Heart left ventricle (tissue), 16 donors: ENCODE measurements at regions not wholly inside any gene's neighbourhood (a gene's known extent, or its start where the extent isn't known, plus 50 kb on each side); places are given as distances from the start of the nearest gene placed in this dataset.

Experiments used
- ATAC-seq, 4 donors: fragments of 200-7000 bp; cut with Tn5 transposase; one replicate each; pipeline ENCODE4 v1.9.1; 2020 to 2022; ENCODE audit warnings: moderate library complexity in 4 of 4, mild to moderate bottlenecking in 3 of 4, moderate number of reproducible peaks in 1 of 4
- DNase-seq, 5 donors: peaks; one replicate each; pipeline ENCODE4 v3.0.0-alpha.2; 2020
- H3K27ac ChIP-seq, 12 donors: fragments of 200-600 bp; sonication (generic) in 4 of 12; one replicate each; pipeline versions ENCODE4 v1.5.0 to v1.8.0; 2016 to 2022; ENCODE audit warnings: mild to moderate bottlenecking in 2 of 12
- H3K27me3 ChIP-seq, 9 donors: fragments of 200-600 bp; sonication (generic) in 2 of 9; one replicate each; pipeline versions ENCODE4 v1.5.1 to v1.8.0; 2016 to 2022; ENCODE audit warnings: mild to moderate bottlenecking in 3 of 9
- H3K36me3 ChIP-seq, 9 donors: fragments of 200-600 bp; sonication (generic) in 2 of 9; one replicate each; pipeline versions ENCODE4 v1.5.0 to v1.8.0; 2018 to 2022; ENCODE audit warnings: mild to moderate bottlenecking in 2 of 9
- H3K4me1 ChIP-seq, 12 donors: fragments of 200-600 bp; sonication (generic) in 4 of 12; one replicate each; pipeline versions ENCODE4 v1.5.0 to v1.8.0; 2016 to 2022; ENCODE audit warnings: mild to moderate bottlenecking in 3 of 12
- H3K4me3 ChIP-seq, 12 donors: fragments of 200-600 bp; sonication (generic) in 4 of 12; one replicate each; pipeline versions ENCODE4 v1.5.0 to v1.8.0; 2017 to 2022; ENCODE audit warnings: mild to moderate bottlenecking in 9 of 12, moderate library complexity in 4 of 12
- H3K9me3 ChIP-seq, 12 donors: fragments of 200-600 bp; sonication (generic) in 4 of 12; one replicate each; pipeline versions ENCODE4 v1.5.0 to v1.8.0; 2016 to 2022; ENCODE audit warnings: mild to moderate bottlenecking in 1 of 12
- POLR2A ChIP-seq, 2 donors: fragments of 450-650 bp; IDR thresholded peaks; one replicate each; pipeline ENCODE4 v1.6.1; 2017; ENCODE audit warnings: antibody characterized with exemption in 2 of 2, mild to moderate bottlenecking in 2 of 2, moderate library complexity in 2 of 2
- WGBS, 4 donors: extraction: QIAGEN DNeasy Blood & Tissue Kit in 2 of 4; methylation state at CpG; one replicate each; pipeline versions ENCODE4 v1.1.5 to v1.1.7; 2013 to 2018; 5-methylcytosine and 5-hydroxymethylcytosine counted together
- intact Hi-C, 10 donors: fragments of 100-400 bp; cut with DNase I; formaldehyde crosslinking; loops; one replicate each; pipeline versions ENCODE4 v1.11.1 to v1.14.2; 2022
- TF ChIP-seq, protein P1 (sequence below), 12 donors: fragments of 200-600 bp; sonication (generic) in 4 of 12; IDR thresholded peaks; one replicate each; pipeline versions ENCODE4 v1.5.0 to v1.8.0; 2018 to 2022; ENCODE audit warnings: antibody characterized with exemption in 12 of 12, mild to moderate bottlenecking in 5 of 12
- donor health status: ischemic (EF 13 %, LVEDD 7.1; RV severe dilation, severe dysfunction).
- donor health status: healthy with polysubstance abuse.
- donor health status: DM: no; HTN: yes; CAD: no.
- donor health status: DM: no; HTN: no; CAD: no.
- donor health status: ischemic (EF 25% LVEDD 6.9; RV normal size, moderate dysfunction).
- donor health status: ischemic (EF 25% LVEDD 5.7; RV mildly dilated, moderate dysfunction).
- donor health status: healthy.
- donor health status: DM: yes; HTN: yes; CAD: no.
- donor health status: ischemic (EF 35%, LVEDD 5.7; RV mildly dilated, moderate dysfunction).
- donor health status: nonischemic (EF 11% LVEDD 7.7; RV severe dilation, severe dysfunction).
- donor health status: DM: yes; HTN: yes; CAD: no.
- donor health status: PGD.
- donor health status: ischemic (EF 29% LVEDD 5.4; RV normal size, mild dysfunction).
- donor health status: nonischemic (EF 23%, LVEDD 6.1; RV moderate dilation, normal function).

DNA sequence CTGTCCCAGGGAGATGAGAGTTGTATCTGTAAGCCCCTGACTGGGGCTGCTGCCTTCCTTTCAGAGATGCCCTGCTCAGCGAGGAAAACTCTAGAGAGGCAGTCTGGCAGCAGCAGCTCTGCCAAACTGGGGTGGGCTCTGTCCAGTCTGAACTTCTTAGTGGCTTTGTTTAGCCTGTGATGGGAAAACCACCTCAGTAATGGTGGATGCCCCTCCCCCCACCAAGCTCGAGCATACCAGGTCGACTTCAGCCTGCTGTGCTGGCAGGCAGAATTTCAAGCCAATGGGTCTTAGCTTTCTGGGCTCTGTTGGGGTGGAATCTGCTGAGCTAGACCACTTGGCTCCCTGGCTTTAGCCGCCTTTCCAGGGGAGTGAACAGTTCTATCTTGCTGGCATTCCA is 218.3 kb downstream of the TUSC7 start:
- no peak overlapping the region for H3K27ac ChIP-seq
- no peaks in the 10 kb centered on the region for H3K4me1 ChIP-seq
- TF ChIP-seq, protein P1, sequence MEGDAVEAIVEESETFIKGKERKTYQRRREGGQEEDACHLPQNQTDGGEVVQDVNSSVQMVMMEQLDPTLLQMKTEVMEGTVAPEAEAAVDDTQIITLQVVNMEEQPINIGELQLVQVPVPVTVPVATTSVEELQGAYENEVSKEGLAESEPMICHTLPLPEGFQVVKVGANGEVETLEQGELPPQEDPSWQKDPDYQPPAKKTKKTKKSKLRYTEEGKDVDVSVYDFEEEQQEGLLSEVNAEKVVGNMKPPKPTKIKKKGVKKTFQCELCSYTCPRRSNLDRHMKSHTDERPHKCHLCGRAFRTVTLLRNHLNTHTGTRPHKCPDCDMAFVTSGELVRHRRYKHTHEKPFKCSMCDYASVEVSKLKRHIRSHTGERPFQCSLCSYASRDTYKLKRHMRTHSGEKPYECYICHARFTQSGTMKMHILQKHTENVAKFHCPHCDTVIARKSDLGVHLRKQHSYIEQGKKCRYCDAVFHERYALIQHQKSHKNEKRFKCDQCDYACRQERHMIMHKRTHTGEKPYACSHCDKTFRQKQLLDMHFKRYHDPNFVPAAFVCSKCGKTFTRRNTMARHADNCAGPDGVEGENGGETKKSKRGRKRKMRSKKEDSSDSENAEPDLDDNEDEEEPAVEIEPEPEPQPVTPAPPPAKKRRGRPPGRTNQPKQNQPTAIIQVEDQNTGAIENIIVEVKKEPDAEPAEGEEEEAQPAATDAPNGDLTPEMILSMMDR (IDR thresholded peaks at IDR 0.05), result no peak
- TF ChIP-seq POLR2A (IDR thresholded peaks at IDR 0.05), result no peak
- no peak overlapping the region for H3K4me3 ChIP-seq
- intact Hi-C loops, result no loop called here
- no peaks in the 10 kb centered on the region for H3K36me3 ChIP-seq
- H3K27me3 ChIP-seq, result no peaks in the 10 kb centered on the region
- H3K9me3 ChIP-seq, result peaks cover 0 to 24% (median 5%) of the 10 kb centered on the region in 12 donors
- WGBS, 4 donors, result 76 to 81% (median 79%) methylated on average over 2 to 4 of the region's 4 CpGs
- no peak for ATAC-seq
- no peak for DNase-seq

DNA sequence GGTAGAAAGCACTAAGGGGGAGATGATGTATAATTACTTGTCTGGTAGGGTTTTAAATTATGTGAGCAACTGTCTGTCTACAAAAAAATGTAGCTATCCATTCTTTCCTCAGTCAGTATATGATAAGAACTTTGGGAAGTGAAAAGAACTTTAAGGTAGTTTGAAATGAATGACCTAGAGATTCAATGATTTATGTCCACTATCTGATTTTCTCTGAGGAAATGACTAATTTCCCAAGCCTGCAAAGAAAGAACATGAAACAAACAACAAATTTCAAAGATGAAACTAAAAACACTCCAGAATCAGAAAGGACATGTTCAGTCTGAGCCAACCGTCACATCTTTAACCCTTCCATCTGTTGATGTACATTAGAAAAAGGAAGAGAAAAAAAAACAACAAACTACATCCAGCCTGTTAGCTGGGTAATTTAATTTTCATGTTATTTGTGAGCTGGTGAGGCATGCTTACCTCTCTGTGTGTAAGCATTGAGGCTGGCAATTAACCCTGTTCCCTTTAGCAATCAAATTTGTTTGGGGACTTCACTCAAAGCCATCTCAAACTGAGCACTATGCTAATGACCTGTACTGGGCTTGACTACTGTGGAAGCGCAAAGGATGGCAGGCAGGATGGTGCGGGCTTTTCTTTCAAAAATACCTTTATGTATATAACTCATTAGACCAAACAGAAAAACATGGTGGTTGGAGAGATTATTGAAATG is 220.1 kb downstream of the TUSC7 start:
- ATAC-seq, result no peak
- TF ChIP-seq POLR2A (IDR thresholded peaks at IDR 0.05), result no peak
- TF ChIP-seq, protein P1 (IDR thresholded peaks at IDR 0.05), result no peak
- WGBS, 4 donors, result 75 to 81% (median 77%) methylated on average over 3 of the region's 3 CpGs
- intact Hi-C loops, result no loop called here
- DNase-seq, result no peak
- H3K9me3 ChIP-seq, result peaks cover 0 to 9% (median 2%) of the 10 kb centered on the region in 12 donors
- H3K27ac ChIP-seq, result no peak overlapping the region
- no peaks in the 10 kb centered on the region for H3K36me3 ChIP-seq
- no peaks in the 10 kb centered on the region for H3K4me1 ChIP-seq
- H3K27me3 ChIP-seq, result no peaks in the 10 kb centered on the region
- no peak overlapping the region for H3K4me3 ChIP-seq

DNA sequence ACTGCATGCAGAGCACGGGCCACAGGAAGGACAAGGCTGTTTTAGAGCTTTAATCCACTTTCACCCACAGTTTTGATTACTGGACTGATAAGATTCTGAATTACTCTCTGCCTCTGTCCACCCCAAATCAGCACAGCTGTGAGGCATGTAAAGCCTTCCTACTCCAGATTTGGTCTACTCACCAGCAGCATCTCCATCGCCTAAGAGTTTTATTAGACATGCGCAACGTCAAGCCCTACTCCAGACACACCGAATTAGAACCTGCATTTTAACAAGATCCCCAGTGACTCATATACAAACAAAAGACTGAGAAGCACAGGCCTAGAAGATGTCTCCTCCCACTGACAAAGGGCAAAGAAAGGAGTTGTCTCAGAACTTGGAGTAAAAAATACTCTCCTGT is 221.2 kb downstream of the TUSC7 start:
- H3K27me3 ChIP-seq, result no peaks in the 10 kb centered on the region
- no peaks in the 10 kb centered on the region for H3K36me3 ChIP-seq
- no peaks in the 10 kb centered on the region for H3K4me1 ChIP-seq
- DNase-seq (no peak), ATAC-seq (no peak)
- H3K4me3 ChIP-seq, result no peak overlapping the region
- peaks cover 0 to 3% (median 0%) of the 10 kb centered on the region in 12 donors for H3K9me3 ChIP-seq
- 72 to 82% (median 79%) methylated on average over 5 of the region's 5 CpGs for WGBS, 4 donors
- intact Hi-C loops, result no loop called here
- TF ChIP-seq POLR2A (IDR thresholded peaks at IDR 0.05), result no peak
- TF ChIP-seq, protein P1 (IDR thresholded peaks at IDR 0.05), result no peak
- no peak overlapping the region for H3K27ac ChIP-seq

DNA sequence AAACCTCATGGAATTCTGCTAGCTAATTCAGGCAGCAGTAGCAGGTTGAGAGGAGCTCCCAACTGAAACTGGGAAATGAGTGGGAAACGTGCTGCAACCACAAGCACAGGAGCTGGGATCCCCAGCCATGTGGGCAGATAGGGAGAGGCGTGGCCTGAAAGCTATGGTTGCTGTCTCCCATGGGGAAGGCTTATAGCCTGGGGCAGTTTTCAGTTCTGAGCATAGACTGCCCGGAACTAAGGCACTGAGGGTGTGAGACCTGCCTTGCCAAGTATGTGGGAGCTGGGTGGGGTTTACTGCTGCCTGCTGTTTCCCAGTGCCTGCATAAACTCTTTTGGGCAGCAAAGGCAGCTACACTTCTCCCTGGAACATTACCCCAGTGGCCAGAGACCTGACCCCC is 229.5 kb downstream of the TUSC7 start:
- Histone ChIP-seq H3K4me3 (no peak overlapping the region), H3K36me3 (no peaks in the 10 kb centered on the region), H3K4me1 (no peaks in the 10 kb centered on the region), H3K27me3 (no peaks in the 10 kb centered on the region), H3K27ac (no peak overlapping the region), H3K9me3 (peaks cover 0 to 32% (median 2%) of the 10 kb centered on the region in 12 donors)
- WGBS, 4 donors, result 69 to 76% (median 71%) methylated on average over 3 of the region's 3 CpGs
- intact Hi-C loops, result no loop called here
- no peak for ATAC-seq
- TF ChIP-seq, protein P1 (IDR thresholded peaks at IDR 0.05), result no peak
- no peak for TF ChIP-seq POLR2A (IDR thresholded peaks at IDR 0.05)
- no peak for DNase-seq
